NCI-H146 treated with DMSO at 0.1 percent for 48 hours (cell line): ENCODE measurements at regions not wholly inside any gene's neighbourhood (a gene's known extent, or its start where the extent isn't known, plus 50 kb on each side); places are given as distances from the start of the nearest gene placed in this dataset.

Experiments
- DNase-seq: peaks from one replicate; lab custom pipeline; 2025; ENCODE audit not compliant: unreplicated experiment; lab: John Stamatoyannopoulos, UW

DNA sequence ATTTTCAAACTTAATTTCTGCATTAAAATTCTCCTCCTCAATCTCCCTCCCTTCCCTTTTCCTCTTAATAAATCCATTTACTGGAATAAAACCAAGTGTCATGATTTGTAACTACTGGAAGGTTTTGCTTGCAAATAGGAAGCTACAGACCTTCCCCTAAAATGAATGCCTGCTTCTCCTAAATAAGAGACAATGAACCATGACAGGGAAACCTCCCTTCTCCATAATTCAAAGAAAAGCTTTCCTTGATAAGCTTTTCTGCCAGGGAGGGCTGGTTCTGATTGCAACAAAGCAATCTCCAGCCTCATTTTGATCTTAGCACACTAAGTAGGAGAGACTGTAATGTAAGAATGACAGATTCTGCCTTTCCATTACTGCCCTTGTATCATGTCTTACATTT is 111.0 kb upstream of the CDH20 start:
- no peak for DNase-seq

DNA sequence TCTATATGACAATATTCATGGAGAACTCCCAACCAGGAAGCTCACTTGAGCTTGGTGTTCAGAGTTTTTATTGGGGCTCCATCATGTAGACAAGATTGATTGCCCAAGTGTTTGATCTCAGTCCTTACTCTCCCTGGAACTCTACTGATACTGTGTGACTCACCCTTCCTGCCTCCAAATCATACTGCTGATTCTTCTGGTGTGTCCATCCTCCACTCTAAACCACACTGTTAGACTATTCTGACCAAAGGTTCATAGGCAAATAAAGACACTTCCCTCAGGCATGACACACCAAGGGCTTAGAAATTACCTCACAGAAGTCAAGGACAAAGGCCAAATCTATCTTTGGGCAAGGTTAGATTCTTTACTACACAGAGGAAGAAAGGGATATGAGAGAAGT is 107.9 kb upstream of the CDH20 start:
- no peak for DNase-seq

DNA sequence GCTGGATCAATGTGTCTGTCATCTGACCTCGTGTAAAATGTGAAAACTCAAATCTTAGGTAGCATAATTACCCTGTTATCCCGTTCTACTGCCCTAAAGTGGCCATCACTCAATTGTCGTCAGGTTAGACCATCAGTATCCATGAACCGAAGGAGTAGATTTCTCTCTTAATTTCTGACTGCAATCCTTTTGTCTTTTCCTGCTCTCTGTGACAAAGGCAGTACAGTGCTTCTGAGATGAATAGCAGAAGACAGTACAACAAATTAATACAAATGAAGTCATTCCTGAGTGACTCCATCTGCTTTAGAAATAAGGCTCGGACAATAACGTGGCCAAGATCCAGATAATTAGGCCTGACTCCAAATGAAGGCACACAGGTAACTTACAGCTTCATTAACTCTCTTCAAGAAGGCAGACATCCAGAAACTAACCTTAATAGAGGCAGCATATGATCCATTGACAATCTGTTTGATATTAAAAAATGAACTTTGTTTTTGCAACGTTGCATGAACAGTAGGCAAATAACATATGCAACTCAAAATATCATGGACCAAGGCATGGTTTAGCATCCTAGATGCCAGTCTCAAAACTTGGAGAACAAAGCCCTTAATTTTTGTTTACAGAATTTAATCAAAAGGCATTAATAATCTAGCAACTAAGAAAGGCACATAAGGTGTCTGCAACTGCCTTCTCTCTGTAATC is 96.7 kb upstream of the CDH20 start:
- no peak for DNase-seq

GRCh38 chr18:61237529-61237928 is 95.7 kb upstream of the CDH20 start:
- DNase-seq = no peak

GRCh38 chr18:61239051-61239450 is 94.2 kb upstream of the CDH20 start:
- DNase-seq = peak; percentile 78

DNA sequence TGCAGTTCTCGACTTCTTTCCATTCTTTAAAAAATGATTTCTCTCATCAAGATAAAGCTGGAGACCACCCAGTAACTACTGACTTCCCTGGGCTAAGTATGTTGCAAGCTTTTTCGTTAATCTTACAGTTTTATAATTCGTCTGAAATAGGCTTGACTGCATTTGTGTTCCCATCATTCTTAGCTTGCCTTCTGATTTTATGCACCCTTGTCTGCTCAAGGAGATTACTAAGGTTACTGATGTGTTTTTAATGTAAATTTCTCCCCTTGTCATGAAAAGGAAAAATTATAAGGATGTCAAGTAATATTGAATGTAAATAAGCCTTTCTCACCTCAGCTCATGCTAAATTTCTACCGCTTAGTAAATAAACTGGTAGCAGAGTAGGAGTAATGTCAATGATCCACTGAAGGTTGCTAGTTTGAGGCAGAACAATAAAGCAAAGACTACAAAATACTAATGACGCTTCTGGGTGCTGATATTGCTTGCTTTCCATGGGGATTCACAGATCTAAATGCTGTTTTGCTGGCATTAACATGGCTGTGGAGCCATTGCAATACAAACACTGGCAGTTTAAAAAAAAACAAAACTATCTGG is 91.9 kb upstream of the CDH20 start:
- no peak for DNase-seq

GRCh38 chr18:61244632-61245031 is 88.6 kb upstream of the CDH20 start:
- DNase-seq = no peak

DNA sequence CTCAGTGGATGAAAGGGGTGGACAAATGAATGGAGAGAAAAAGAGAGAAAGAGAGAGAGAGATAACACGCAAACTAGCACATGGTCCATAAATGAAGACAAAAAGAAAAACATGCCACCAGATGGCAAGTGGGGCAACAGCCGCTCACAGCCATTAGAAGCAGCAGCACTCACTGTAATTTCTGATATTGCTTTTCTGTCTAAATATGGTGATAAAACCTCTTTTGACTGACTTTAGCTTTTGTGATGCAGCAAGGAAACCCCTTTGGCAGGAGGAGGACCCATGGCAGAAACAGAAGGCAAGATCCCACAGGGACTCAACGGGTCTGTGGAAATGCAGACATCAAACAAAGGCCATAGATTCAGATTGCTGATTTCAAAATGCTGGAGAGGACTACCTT is 88.0 kb upstream of the CDH20 start:
- no peak for DNase-seq

DNA sequence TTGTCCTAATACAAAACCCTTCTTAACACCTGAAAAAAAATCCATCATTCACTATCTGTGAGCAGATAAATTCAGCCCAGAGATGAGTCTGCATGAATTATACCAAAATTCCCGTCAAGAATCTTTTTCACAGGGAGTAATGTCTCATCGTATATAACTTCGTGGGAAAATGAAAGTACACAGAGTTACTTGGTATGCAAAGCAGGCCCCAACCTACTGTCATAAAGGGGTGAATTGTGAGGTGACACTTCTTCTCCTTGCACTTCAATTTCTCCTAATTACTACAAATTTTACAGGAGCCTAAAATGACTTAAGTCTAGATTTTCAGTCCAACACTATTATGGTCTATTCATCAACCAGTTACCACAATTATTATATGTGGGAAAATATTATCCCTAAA is 84.6 kb upstream of the CDH20 start:
- no peak for DNase-seq

DNA sequence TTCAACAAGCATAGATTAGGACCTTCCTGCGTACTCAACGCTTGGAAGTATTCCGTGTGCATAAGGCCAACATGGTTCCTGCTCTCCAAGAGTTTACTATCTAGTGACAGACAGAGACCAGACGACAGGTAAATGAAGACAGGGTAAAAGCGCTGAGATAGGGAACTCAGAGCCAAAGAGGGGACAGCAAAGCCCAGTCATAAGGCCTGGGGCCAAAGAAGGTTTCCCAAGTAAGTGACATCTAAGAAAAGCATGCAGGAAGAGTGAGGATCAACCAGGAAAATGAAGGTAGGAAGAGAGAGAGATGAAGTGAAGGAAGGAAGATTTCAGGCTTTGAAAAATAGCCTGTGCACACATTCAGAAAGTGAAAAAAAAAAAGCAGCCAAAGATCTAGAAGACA is 76.9 kb upstream of the CDH20 start:
- no peak for DNase-seq

GRCh38 chr18:61261870-61262269 is 71.4 kb upstream of the CDH20 start:
- DNase-seq = no peak

DNA sequence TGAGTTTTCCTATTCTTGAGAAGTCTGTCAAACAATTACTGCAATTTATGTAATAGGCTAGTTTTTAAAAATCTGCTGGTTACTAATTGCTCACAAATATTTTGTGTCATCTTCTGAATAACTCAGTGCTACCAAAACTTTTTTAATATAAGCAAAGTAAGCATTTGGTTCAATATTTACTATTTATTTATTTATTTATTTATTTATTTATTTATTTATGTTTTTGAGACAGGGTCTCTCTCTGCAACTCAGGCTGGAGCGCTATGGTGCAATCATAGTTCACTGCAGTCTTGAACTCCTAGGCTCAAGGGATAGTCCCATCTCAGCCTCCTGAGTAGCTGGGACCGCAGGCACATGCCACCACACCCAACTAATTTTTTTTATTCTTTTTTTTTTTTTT is 60.4 kb upstream of the CDH20 start:
- no peak for DNase-seq

- no peak for DNase-seq
These were observed 59.7 kb upstream of the CDH20 start for GRCh38 chr18:61273533-61273932.

DNA sequence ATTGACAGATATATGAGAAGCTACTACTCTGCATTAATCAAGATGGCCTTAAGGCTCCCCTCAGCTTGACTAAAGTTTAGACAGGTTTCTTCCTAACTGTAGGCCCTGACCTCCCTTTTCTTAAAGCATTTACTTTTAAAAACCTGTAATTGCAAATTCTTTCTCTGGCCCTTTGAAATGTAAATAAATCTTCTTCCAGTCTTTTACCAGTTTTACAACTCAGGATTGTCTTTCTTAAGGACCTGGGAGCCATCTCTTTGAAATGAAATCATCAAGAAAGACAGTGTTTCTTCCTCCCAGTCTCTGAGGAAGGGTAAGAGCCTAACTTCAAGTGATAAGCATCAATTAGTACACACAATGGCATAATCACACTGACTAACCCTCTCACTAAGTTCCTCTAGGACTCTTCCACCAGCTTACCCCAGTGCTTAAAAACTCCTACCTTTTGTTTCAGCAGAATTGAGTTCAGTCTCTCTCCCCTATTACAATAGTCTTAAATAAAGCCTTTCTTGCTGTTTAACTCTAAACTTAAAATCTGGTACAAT is 58.7 kb upstream of the CDH20 start:
- no peak for DNase-seq

GRCh38 chr18:61277808-61278207 is 55.4 kb upstream of the CDH20 start:
- no peak for DNase-seq

- DNase-seq = no peak
These were observed 51.8 kb upstream of the CDH20 start for GRCh38 chr18:61281431-61281830.

DNA sequence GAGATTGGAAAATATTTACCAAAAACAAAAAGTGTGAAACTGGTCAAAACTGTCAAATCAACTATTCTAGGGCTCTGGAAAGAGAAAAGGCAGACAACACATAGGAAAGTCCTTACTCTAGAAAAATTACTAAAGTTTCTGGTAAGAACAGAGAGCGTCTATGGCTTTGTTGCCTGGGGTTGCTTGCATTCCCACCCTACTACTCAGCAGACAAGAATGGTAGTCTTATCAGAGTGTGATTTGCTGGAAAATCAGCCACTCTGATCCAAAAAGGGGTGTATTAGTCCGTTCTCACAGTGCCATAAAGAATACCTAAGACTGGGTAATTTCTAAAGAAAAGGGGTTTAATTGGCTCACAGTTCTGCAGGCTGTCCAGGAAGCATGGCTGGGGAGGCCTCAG is 50.3 kb upstream of the CDH20 start:
- no peak for DNase-seq
